NCI-H187 (cell line): ENCODE measurements at regions not wholly inside any gene's neighbourhood (a gene's known extent, or its start where the extent isn't known, plus 50 kb on each side); places are given as distances from the start of the nearest gene placed in this dataset.

Experiments used
- DNase-seq, 2 experiments: peaks; one replicate each; lab custom pipeline; 2025; lab: John Stamatoyannopoulos, UW

- DNase-seq = no peak
Observed at GRCh38 chr15:98202256-98202655, 241.8 kb downstream of the ARRDC4 start.

- no peak for DNase-seq
Observed at GRCh38 chr15:98203872-98204660, 243.6 kb downstream of the ARRDC4 start.

- DNase-seq = no peak
Observed at GRCh38 chr15:98207928-98208327, 247.4 kb downstream of the ARRDC4 start.

- no peak for DNase-seq
Observed at GRCh38 chr15:98213346-98213979, 253.0 kb downstream of the ARRDC4 start.

GRCh38 chr15:98216166-98216565 lies 255.7 kb downstream of the ARRDC4 start:
- no peak for DNase-seq

GRCh38 chr15:98217356-98217755 lies 256.9 kb downstream of the ARRDC4 start:
- DNase-seq = no peak

- DNase-seq = no peak
Observed at GRCh38 chr15:98221144-98221543, 260.6 kb downstream of the ARRDC4 start.

- no peak for DNase-seq
Observed at GRCh38 chr15:98221577-98221976, 261.1 kb downstream of the ARRDC4 start.

- DNase-seq = no peak
Observed at GRCh38 chr15:98226149-98226548, 265.6 kb downstream of the ARRDC4 start.

GRCh38 chr15:98226578-98226977 lies 266.1 kb downstream of the ARRDC4 start:
- DNase-seq = no peak

GRCh38 chr15:98228846-98229245 lies 268.3 kb downstream of the ARRDC4 start:
- DNase-seq = no peak

- no peak for DNase-seq
Observed at GRCh38 chr15:98230975-98231374, 270.5 kb downstream of the ARRDC4 start.

- DNase-seq = no peak
Observed at GRCh38 chr15:98231696-98232440, 271.4 kb downstream of the ARRDC4 start.

- no peak for DNase-seq
Observed at GRCh38 chr15:98232761-98233160, 272.3 kb downstream of the ARRDC4 start.

GRCh38 chr15:98233873-98234272 lies 273.4 kb downstream of the ARRDC4 start:
- no peak for DNase-seq

GRCh38 chr15:98240303-98240702 lies 279.8 kb downstream of the ARRDC4 start:
- no peak for DNase-seq

- DNase-seq = no peak
Observed at GRCh38 chr15:98241032-98241554, 280.6 kb downstream of the ARRDC4 start.

- no peak for DNase-seq
Observed at GRCh38 chr15:98257290-98257689, 296.8 kb downstream of the ARRDC4 start.

GRCh38 chr15:98263787-98264186 lies 303.3 kb downstream of the ARRDC4 start:
- DNase-seq = no peak

GRCh38 chr15:98266295-98266694 lies 305.8 kb downstream of the ARRDC4 start:
- DNase-seq = no peak

GRCh38 chr15:98268163-98268562 lies 307.7 kb downstream of the ARRDC4 start:
- no peak for DNase-seq

- DNase-seq = no peak
Observed at GRCh38 chr15:98272625-98273024, 312.1 kb downstream of the ARRDC4 start.

GRCh38 chr15:98276018-98276417 lies 315.5 kb downstream of the ARRDC4 start:
- no peak for DNase-seq
